D721Med (cell line): ENCODE measurements at regions not wholly inside any gene's neighbourhood (a gene's known extent, or its start where the extent isn't known, plus 50 kb on each side); places are given as distances from the start of the nearest gene placed in this dataset.

Experiments used
- DNase-seq: peaks from one replicate; pipeline ENCODE4 v3.0.0; 2011; ENCODE audit warnings: low spot score; ENCODE audit not compliant: insufficient read length
- FAIRE-seq: peaks from 2 replicates; lab custom pipeline; 2011; peaks lifted over from hg19 to GRCh38; lab: Jason Lieb, UNC
- CTCF ChIP-seq: IDR thresholded peaks from 2 replicates; pipeline ENCODE4 v1.5.1; 2012; ENCODE audit warnings: mild to moderate bottlenecking, control low read depth; ENCODE audit not compliant: insufficient read depth; ENCODE audit errors: missing control alignments

GRCh38 chr6:106829451-106829850, 145.1 kb downstream of the CD24 start:
- no peak for FAIRE-seq
- no peak for DNase-seq
- TF ChIP-seq CTCF: no peak

GRCh38 chr6:106827081-106827480, 147.4 kb downstream of the CD24 start:
- FAIRE-seq (no peak), DNase-seq (no peak)
- TF ChIP-seq CTCF: no peak

GRCh38 chr6:106825156-106825555, 149.4 kb downstream of the CD24 start:
- no peak for FAIRE-seq
- TF ChIP-seq CTCF: no peak
- no peak for DNase-seq

- DNase-seq: no peak
- FAIRE-seq: no peak
- TF ChIP-seq CTCF: no peak
Measured at GRCh38 chr6:106823732-106824351, 150.7 kb downstream of the CD24 start.

GRCh38 chr6:106823058-106823457, 151.5 kb downstream of the CD24 start:
- DNase-seq (no peak), FAIRE-seq (no peak)
- no peak for TF ChIP-seq CTCF

- no peak for TF ChIP-seq CTCF
- FAIRE-seq (no peak), DNase-seq (no peak)
Measured at GRCh38 chr6:106820412-106820852, 154.1 kb downstream of the CD24 start.

GRCh38 chr6:106811088-106811686, 163.3 kb downstream of the CD24 start:
- FAIRE-seq (no peak), DNase-seq (no peak)
- TF ChIP-seq CTCF: no peak
